ENCODE measurements at regions not wholly inside any gene's neighbourhood (a gene's known extent, or its start where the extent isn't known, plus 50 kb on each side); places are given as distances from the start of the nearest gene placed in this dataset.
"Not testable (repeated sequence)": the region's sequence is repeated elsewhere in the genome, so short reads cannot be mapped to it uniquely, and the experiment has no call there.

DNA sequence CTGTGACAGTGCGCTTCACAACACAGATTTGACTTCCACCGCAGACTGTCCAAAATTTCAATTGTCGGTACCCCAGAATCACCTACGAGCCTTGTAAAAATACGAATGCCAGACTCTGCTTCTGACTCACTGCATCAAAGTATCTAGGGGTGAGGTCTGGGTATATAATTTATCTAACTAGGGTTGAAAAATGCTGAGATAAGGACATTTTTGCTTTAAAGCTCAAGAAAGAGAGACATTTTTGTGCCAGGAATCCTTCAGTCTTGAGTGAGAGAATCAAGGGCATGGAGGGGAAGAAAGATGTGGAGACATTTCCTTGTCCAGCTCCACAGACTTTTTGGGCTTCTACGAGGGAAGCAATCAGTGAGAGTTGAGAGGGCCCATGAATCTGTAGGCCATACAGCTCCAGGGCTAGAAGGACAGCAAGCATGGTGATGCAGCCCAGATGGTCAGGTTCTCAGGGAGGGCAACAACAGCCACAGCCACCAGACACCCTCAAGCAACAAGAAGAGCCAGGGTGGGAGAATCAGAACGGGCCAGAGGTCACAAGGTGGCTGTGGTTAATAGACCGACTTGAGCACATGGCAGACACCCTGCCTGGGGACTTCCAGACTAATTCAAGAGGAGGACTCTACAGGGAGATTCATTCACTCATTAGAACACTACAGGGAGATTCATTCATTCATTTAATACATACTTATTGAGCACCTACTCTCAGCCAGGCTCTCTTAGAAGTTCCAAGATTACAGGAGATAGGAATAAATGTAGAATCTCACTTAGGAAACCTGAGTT, 211.1 kb upstream of the PRDM1 start:
- no peak for DNase-seq

DNA sequence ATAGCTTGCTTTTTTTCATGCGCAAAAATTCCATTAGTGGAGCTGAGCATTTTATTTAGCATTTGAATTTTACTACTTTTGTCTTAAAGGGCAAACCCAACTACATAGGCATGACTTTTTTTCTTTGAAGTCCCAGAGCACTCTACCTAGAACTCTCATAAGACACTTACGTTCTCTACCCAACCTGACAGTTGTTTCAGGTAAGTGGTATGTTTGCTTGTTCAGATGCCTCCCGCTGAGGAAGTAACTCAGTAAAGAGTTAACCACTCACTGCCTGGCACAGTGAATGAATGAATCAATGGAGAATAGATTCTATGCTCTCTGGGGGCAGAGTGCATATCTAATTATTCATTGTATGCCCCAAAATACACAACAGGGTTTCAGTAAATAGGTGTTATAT, 212.3 kb upstream of the PRDM1 start:
- no peak for DNase-seq

GRCh38 chr6:105873211-105873704, 212.9 kb upstream of the PRDM1 start:
- DNase-seq = peak; percentile 62

DNA sequence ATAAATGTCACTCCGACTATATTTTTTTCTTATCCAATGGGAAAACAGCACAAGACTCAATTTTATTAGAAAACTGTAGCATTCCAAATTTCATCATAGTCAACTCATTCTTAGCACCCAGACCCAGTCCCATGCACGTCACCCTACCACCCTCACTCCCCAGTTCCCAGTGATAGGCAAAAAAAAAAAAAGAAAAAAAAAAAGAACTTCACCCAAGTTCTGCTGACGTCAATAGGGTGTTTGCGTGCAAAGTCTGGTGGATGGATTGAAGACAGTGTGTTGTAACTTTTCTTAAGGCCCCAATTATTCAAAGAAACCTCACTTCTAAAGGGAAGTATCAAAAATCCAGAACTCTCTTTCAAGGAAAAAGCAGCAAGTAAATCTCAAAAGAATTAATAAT, 213.9 kb upstream of the PRDM1 start:
- no peak for DNase-seq

DNA sequence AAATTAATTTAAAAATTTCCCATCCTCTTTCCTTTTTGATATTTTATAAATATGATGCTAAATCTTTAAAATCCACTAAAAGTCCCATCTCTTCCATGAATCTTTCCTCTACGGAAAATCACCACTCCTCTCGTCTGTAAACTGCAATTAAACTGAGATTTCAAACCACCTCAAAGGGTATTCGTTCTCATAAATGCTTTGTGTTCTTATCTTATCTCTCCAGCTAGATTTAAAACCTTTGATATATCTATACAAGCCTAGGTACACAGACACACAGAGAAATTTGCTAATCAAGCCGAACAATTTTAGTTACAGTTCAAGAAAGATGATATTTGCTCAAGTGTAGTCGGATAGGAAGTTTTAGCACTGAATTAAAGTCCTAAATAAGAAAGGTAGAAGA, 214.6 kb upstream of the PRDM1 start:
- DNase-seq = no peak

- no peak for DNase-seq
Observed at GRCh38 chr6:105869835-105870440, 216.2 kb upstream of the PRDM1 start.

- DNase-seq = no peak
Observed at GRCh38 chr6:105868823-105869460, 217.2 kb upstream of the PRDM1 start.

DNA sequence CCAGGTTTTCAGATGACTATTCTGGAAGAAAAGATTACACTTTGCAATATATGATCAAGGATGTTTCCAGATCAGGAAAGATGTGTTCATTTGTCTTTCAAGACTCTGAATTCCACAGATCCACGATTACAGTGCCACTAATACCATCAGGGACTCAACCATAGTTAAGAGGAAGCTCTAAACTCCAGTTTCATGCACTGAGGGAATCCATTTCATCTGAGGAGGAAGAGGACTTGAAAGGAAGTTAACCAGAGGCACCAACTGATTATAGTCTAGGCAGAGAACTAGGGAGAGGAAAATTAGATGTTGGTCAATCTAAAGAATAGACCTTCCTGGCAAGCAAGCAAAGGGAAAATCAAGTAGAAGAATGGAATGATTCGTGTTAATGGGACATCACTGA, 218.3 kb upstream of the PRDM1 start:
- DNase-seq = no peak

DNA sequence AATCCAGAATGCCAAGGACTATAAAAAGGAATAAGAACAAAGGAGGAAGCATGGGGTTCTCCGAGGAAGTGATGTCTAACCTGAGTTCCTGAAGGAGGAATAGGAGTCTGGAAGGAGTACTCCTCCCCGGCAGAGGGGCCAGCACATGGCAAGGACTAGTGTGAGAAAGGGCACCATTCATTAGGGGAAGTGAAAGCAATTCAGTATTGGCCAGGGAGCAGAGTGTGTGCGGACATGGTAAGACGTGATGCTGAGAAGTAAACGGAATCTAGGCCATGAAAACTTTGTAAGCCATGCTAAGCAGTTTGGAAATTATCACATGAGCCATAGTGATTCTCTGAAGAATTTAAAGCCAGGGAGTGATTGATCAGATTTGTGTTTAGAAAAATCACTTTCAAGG, 218.9 kb upstream of the PRDM1 start:
- DNase-seq = no peak

DNA sequence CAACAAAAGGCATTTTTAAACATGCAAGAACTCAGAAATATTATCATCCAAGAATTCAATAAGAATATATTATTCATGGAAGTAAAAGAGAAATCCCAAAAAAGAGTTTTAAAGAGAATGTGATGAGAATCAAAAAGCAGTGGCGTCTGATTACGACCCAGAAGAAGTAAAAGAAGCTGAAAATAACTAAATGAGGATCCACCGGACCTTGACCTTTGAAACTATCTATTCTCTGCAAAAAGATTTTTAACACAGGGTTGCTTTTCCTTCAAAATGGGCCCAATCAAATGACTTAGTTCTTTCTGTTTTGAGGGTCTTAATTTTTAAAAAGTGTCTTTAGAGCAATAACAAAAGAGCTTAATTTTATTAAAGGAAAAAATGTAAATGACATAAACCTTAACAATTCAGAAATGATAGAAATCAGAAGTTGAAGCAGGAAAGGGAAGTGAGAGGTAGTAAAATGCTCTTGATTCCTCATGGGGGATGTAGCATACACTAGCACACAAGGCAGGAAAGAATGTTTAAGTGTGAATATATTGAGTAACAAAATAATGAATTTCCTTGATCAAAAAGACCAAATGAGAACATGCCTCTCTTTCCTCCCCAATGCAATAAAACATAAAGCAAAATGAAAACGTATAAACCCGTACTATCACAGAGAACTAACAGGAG, 223.1 kb upstream of the PRDM1 start:
- DNase-seq = no peak

DNA sequence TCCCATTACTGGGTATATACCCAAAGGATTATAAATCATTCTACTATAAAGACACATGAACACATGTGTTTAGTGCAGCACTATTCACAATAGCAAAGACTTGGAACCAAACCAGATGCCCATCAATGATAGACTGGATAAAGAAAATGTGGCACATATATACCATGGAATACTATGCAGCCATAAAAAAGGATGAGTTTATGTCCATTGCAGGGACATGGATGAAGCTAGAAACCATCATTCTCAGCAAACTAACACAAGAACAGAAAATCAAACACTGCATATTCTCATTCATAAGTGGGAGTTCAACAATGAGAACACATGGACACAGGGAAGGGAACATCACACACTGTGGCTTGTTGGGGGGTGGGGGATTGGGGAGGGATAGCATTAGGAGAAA, 225.2 kb upstream of the PRDM1 start:
- DNase-seq = not testable (repeated sequence)

DNA sequence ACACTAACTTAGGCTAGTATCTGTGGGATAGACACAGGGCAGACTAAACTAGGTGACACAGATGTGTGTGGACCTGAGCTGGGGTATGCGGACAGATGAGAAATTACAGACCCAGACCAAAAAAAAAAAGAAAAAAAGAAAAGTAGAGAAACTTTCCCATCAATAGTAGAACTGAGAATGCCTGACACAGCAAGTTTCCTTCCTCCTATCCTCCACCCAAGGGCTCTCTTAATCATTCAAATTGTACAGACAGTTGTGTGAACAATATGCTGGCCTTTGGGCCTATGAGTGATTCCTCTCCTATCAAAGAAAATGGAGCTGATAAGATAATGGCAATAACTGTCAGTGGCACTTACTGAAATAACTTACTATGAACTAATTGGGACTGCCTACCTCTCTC, 226.7 kb upstream of the PRDM1 start:
- no peak for DNase-seq

DNA sequence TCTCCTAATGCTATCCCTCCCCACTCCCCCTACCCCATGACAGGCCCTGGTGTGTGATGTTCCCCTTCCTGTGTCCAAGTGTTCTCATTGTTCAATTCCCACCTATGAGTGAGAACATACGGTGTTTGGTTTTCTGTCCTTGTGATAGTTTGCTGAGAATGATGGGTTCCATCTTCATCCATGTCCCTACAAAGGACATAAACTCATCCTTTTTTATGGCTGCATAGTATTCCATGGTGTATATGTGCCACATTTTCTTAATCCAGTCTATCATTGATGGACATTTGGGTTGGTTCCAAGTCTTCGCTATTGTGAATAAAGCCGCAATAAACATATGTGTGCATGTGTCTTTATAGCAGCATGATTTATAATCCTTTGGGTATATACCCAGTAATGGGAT, 227.5 kb upstream of the PRDM1 start:
- not testable (repeated sequence) for DNase-seq

DNA sequence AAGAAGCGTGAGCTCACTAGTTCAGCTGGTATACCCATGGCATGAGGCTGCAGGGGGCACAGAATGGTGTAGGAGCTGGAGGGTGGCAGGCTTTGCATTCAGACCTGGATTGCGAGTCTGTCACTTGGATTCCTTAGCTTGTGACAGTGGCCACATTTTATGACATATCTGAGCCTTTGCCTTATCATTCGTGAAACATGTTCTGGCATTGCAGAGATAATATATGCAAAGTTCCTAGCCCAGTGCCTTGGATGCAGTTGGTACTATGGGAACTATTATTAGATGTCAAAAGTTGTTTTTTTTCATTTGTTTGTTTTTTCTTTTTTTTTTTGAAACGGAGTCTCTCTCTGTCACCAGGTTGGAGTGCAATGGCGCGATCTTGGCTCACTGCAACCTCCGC, 230.7 kb upstream of the PRDM1 start:
- DNase-seq = no peak

GRCh38 chr6:105853979-105854378, 232.2 kb upstream of the PRDM1 start:
- not testable (repeated sequence) for DNase-seq

DNA sequence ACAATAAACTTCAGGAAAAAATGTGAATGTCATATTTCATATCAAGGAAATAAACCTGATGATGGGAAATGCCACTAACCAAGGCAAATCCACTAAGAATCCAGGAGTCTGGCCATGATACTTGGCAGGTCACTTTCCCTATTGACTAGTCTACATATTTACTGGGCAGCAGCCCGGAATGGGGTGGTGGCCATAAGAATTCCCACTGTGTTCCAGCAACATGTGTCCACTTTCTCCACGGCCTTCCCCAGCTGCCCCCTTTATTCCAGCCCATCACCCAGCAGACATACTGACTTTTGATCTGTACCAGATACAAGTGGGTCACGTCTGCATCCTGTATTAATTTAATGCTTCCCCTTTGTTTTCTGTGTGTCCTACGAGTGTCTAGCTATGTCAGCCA, 234.5 kb upstream of the PRDM1 start:
- DNase-seq = no peak

DNA sequence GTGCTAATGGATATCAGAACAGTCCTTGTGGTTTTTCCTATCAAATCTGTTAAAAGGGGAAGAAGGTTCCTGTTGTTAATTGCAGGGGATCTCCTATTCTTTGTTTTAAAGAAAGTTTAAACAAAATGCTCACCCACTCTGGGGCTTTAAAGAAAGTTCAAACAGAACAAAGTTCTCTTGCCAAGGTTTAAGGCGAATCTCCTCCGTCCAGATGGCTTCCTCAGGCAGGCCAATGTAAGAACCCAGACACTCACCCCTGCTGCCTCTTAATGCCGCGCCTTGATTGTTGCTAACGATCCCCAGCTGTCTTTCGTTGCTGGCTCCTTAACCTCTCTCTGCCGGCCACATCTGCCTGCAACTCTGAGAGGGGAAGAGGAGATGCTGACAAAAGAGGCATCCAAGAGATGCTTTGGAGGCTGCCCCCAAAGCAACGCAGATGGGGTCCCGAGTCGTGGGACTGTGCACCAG, 235.0 kb upstream of the PRDM1 start:
- no peak for DNase-seq

GRCh38 chr6:105850261-105851112, 235.6 kb upstream of the PRDM1 start:
- no peak for DNase-seq

- no peak for DNase-seq
Observed at GRCh38 chr6:105849746-105850145, 236.4 kb upstream of the PRDM1 start.

DNA sequence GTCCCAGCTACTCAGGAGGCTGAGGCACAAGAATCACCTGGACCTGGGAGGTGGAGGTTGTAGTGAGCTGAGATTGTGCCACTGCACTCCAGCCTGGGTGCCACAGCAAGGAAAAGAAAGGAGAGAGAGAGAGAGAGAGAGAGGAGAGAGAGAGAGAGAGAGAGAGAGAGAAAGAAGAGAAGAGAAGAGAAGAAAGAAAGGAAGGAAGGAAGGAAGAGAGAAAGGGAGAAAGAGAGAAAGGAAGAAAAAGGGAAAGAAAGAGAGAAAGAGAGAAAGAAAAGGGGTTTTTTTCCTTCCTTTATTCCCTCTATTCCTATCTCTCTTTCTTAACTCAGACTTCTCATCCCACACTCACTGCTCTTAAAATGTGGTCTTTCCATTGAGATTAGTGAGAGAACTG, 238.7 kb upstream of the PRDM1 start:
- no peak for DNase-seq

DNA sequence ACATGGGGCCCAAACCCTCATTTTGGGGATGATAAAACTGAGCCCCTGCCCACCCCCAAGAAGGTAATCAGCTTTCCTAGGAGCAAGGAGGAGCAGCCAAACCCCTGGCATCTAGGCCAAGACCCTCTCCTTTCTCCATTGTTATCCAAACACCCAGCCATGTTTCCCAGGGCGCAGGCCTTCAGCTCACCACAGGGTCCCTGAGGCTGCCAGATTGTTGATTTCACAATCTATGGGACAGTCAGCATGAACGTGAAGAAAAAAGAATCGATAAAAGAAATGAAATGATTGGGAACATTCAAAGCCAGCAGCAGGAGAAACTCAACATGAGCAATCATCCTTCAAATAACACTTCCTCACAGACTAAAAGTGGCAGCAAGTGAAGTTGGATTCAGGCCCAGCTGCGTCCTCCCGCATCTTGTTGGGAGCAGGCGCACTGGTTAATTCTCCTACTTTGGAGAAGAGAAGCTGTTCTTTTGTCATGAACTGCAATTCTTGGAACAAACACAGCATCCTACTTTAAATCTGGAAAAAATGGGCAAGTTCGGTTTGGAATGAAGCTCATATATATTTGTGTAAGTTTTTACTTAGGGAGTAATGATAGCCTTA, 241.8 kb upstream of the PRDM1 start:
- DNase-seq = no peak

DNA sequence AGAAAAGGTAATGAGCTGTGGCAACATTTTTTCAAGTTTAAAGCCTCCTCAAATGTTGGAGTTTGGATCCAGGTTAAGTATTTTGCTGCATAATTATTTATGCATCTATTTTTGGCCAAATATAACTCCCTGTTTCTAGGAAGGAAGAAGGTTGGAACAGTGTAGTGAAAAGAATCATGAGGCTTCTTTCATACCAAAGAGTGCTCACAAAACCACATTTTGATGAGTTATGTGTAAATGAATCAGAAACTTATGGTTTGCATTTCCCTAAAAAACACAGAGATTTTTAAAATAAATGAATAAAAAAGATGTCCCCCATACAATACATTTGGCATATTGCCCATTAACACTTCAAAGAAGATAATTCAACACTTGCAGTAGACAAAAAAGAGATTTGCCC, 246.9 kb upstream of the PRDM1 start:
- DNase-seq = no peak
